ENCODE measurements at regions not wholly inside any gene's neighbourhood (a gene's known extent, or its start where the extent isn't known, plus 50 kb on each side); places are given as distances from the start of the nearest gene placed in this dataset.

- peaks cover 0 to 5% (median 0%) of the 10 kb centered on the region in 4 donors for H3K36me3 ChIP-seq (ENCODE audit: control insufficient read depth in 4 of 4, insufficient read depth in 3 of 4, low read depth in 1 of 4, low read length in 3 of 4)
- no peak overlapping the region for H3K9ac ChIP-seq (ENCODE audit: low read depth in 1 of 2, low read length in 2 of 2)
- H3K27ac ChIP-seq (ENCODE audit: low read depth in 1 of 2, low read length in 2 of 2) = no peak overlapping the region
- no peaks in the 10 kb centered on the region for H3K9me3 ChIP-seq (ENCODE audit: control insufficient read depth in 4 of 4, low read length in 3 of 4)
- WGBS = 67% methylated on average over 2 of the region's 2 CpGs
- H3K4me1 ChIP-seq (ENCODE audit: control insufficient read depth in 4 of 4, insufficient read depth in 4 of 4, low read length in 3 of 4) = peaks cover 3 to 31% (median 6%) of the 10 kb centered on the region in 4 donors
- no peak overlapping the region for H3K4me3 ChIP-seq (ENCODE audit: low read depth in 1 of 3, low read length in 3 of 3)
- DNase-seq (ENCODE audit: low spot score) = no peak
- H3K27me3 ChIP-seq (ENCODE audit: control insufficient read depth in 4 of 4, insufficient read depth in 4 of 4, low read length in 3 of 4) = no peaks in the 10 kb centered on the region
- TF ChIP-seq NR2F2 (IDR thresholded peaks at IDR 0.05) = no peak
- TF ChIP-seq RXRA (IDR thresholded peaks at IDR 0.05) = no peak
- no peak for TF ChIP-seq GABPA (IDR thresholded peaks at IDR 0.05 in 1 of 2, conservative IDR thresholded peaks at IDR 0.05 in 1 of 2)
- TF ChIP-seq YY1 (IDR thresholded peaks at IDR 0.05) = no peak
- TF ChIP-seq TAF1 (conservative IDR thresholded peaks at IDR 0.05) = no peak
- no peak for TF ChIP-seq RAD21 (IDR thresholded peaks at IDR 0.05)
- TF ChIP-seq SP1 (IDR thresholded peaks at IDR 0.05) = no peak
- TF ChIP-seq, protein P1, sequence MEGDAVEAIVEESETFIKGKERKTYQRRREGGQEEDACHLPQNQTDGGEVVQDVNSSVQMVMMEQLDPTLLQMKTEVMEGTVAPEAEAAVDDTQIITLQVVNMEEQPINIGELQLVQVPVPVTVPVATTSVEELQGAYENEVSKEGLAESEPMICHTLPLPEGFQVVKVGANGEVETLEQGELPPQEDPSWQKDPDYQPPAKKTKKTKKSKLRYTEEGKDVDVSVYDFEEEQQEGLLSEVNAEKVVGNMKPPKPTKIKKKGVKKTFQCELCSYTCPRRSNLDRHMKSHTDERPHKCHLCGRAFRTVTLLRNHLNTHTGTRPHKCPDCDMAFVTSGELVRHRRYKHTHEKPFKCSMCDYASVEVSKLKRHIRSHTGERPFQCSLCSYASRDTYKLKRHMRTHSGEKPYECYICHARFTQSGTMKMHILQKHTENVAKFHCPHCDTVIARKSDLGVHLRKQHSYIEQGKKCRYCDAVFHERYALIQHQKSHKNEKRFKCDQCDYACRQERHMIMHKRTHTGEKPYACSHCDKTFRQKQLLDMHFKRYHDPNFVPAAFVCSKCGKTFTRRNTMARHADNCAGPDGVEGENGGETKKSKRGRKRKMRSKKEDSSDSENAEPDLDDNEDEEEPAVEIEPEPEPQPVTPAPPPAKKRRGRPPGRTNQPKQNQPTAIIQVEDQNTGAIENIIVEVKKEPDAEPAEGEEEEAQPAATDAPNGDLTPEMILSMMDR (IDR thresholded peaks at IDR 0.05; ENCODE audit: low read depth, low read length, missing input control) = no peak
- TF ChIP-seq FOXA1 (IDR thresholded peaks at IDR 0.05) = no peak
- no peak for TF ChIP-seq ATF3 (IDR thresholded peaks at IDR 0.05)
- TF ChIP-seq, protein P2, sequence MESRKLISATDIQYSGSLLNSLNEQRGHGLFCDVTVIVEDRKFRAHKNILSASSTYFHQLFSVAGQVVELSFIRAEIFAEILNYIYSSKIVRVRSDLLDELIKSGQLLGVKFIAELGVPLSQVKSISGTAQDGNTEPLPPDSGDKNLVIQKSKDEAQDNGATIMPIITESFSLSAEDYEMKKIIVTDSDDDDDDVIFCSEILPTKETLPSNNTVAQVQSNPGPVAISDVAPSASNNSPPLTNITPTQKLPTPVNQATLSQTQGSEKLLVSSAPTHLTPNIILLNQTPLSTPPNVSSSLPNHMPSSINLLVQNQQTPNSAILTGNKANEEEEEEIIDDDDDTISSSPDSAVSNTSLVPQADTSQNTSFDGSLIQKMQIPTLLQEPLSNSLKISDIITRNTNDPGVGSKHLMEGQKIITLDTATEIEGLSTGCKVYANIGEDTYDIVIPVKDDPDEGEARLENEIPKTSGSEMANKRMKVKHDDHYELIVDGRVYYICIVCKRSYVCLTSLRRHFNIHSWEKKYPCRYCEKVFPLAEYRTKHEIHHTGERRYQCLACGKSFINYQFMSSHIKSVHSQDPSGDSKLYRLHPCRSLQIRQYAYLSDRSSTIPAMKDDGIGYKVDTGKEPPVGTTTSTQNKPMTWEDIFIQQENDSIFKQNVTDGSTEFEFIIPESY (IDR thresholded peaks at IDR 0.05) = no peak
- no peak for TF ChIP-seq EGR1 (IDR thresholded peaks at IDR 0.05; ENCODE audit: low read depth in 2 of 2)
- no peak for TF ChIP-seq MAX (IDR thresholded peaks at IDR 0.05)
- TF ChIP-seq HNF4A (conservative IDR thresholded peaks at IDR 0.05) = no peak
- no peak for TF ChIP-seq HNF4G (IDR thresholded peaks at IDR 0.05)
These were observed 81.8 kb upstream of the DST start for GRCh38 chr6:56724455-56724854.

- TF ChIP-seq ATF3 (IDR thresholded peaks at IDR 0.05) (no peak), EGR1 (IDR thresholded peaks at IDR 0.05; ENCODE audit: low read depth in 2 of 2) (no peak), MAX (IDR thresholded peaks at IDR 0.05) (no peak), RXRA (IDR thresholded peaks at IDR 0.05) (no peak), GABPA (IDR thresholded peaks at IDR 0.05 in 1 of 2, conservative IDR thresholded peaks at IDR 0.05 in 1 of 2) (no peak), RAD21 (IDR thresholded peaks at IDR 0.05) (no peak), HNF4G (IDR thresholded peaks at IDR 0.05) (no peak), FOXA1 (IDR thresholded peaks at IDR 0.05) (no peak), NR2F2 (IDR thresholded peaks at IDR 0.05) (no peak)
- TF ChIP-seq, protein P1 (IDR thresholded peaks at IDR 0.05; ENCODE audit: low read depth, low read length, missing input control) = no peak
- Histone ChIP-seq H3K27ac (ENCODE audit: low read depth in 1 of 2, low read length in 2 of 2) (no peak overlapping the region), H3K27me3 (ENCODE audit: control insufficient read depth in 4 of 4, insufficient read depth in 4 of 4, low read length in 3 of 4) (no peaks in the 10 kb centered on the region), H3K9me3 (ENCODE audit: control insufficient read depth in 4 of 4, low read length in 3 of 4) (no peaks in the 10 kb centered on the region), H3K4me3 (ENCODE audit: low read depth in 1 of 3, low read length in 3 of 3) (no peak overlapping the region), H3K36me3 (ENCODE audit: control insufficient read depth in 4 of 4, insufficient read depth in 3 of 4, low read depth in 1 of 4, low read length in 3 of 4) (peaks cover 0 to 5% (median 0%) of the 10 kb centered on the region in 4 donors), H3K4me1 (ENCODE audit: control insufficient read depth in 4 of 4, insufficient read depth in 4 of 4, low read length in 3 of 4) (peaks cover 0 to 14% (median 3%) of the 10 kb centered on the region in 4 donors), H3K9ac (ENCODE audit: low read depth in 1 of 2, low read length in 2 of 2) (no peak overlapping the region)
- WGBS = 96% methylated on average over 25 of the region's 25 CpGs
- DNase-seq (ENCODE audit: low spot score) = no peak
These were observed 78.2 kb upstream of the DST start for GRCh38 chr6:56720882-56721281.
